IMR-90 (cell line): ENCODE measurements at regions not wholly inside any gene's neighbourhood (a gene's known extent, or its start where the extent isn't known, plus 50 kb on each side); places are given as distances from the start of the nearest gene placed in this dataset.

Experiments used
- BHLHE40 ChIP-seq: fragments of 150-350 bp; IDR thresholded peaks from 2 replicates; pipeline ENCODE4 v1.6.1; 2016; ENCODE audit warnings: mild to moderate bottlenecking, low read depth, low read length
- CEBPB ChIP-seq: IDR thresholded peaks from 2 replicates; pipeline ENCODE4 v1.6.1; 2012; ENCODE audit warnings: low read depth, low read length, improper control_type of control experiment
- CTCF ChIP-seq: conservative IDR thresholded peaks from 2 replicates; pipeline ENCODE4 v1.5.1; 2012; ENCODE audit warnings: mild to moderate bottlenecking, low read depth, low read length, improper control_type of control experiment
- FOS ChIP-seq: fragments of 150-350 bp; IDR thresholded peaks from 2 replicates; pipeline ENCODE4 v1.6.1; 2016; ENCODE audit warnings: low read depth, low read length
- POLR2A ChIP-seq: IDR thresholded peaks from 2 replicates; pipeline ENCODE4 v1.6.1; 2012; ENCODE audit warnings: mild to moderate bottlenecking, low read depth, low read length
- USF2 ChIP-seq: fragments of 150-350 bp; IDR thresholded peaks from 2 replicates; pipeline ENCODE4 v1.6.1; 2017; ENCODE audit warnings: mild to moderate bottlenecking, antibody characterized with exemption, low read length, low read depth

GRCh38 chr3:18284716-18285115 lies 140.4 kb downstream of the SATB1 start:
- no peak for TF ChIP-seq CTCF
- no peak for TF ChIP-seq POLR2A
- no peak for TF ChIP-seq USF2
- TF ChIP-seq CEBPB, result no peak
- no peak for TF ChIP-seq BHLHE40
- no peak for TF ChIP-seq FOS
